ENCODE measurements at regions not wholly inside any gene's neighbourhood (a gene's known extent, or its start where the extent isn't known, plus 50 kb on each side); places are given as distances from the start of the nearest gene placed in this dataset.

DNA sequence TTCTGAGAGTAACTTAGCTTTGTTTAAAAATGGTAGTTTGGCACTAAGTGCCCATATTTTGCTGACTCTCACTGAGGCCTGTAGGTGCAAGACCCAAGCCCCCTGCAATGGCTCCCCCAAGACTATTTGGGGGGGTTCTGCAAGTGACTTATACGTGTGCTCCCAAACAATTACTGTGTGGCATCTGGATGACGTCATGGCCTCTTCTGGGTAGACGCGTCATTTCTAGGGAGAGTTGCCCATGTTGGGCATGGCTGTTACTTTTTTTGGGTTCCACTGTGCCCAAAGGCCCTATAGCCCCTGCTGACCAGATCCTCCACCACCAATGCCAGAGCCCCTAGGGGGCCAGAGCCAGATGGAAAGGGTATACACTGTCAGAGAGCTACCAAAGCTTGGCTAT, 110.3 kb upstream of the MYLIP start:
- TF ChIP-seq CEBPB (IDR thresholded peaks at IDR 0.05) (no peak), RAD21 (IDR thresholded peaks at IDR 0.05; ENCODE audit: low read depth) (no peak), TCF12 (IDR thresholded peaks at IDR 0.05; ENCODE audit: low read depth) (no peak), CREB1 (IDR thresholded peaks at IDR 0.05; ENCODE audit: low read depth) (no peak), NFIC (IDR thresholded peaks at IDR 0.05) (no peak), EGR1 (IDR thresholded peaks at IDR 0.05) (no peak), YY1 (IDR thresholded peaks at IDR 0.05; ENCODE audit: low read depth) (no peak), TAF1 (IDR thresholded peaks at IDR 0.05; ENCODE audit: low read depth) (no peak), FOXM1 (IDR thresholded peaks at IDR 0.05; ENCODE audit: borderline replicate concordance, low read depth) (no peak), ZBTB7A (IDR thresholded peaks at IDR 0.05; ENCODE audit: low read depth) (no peak), TEAD4 (IDR thresholded peaks at IDR 0.05) (no peak), EP300 (IDR thresholded peaks at IDR 0.05; ENCODE audit: borderline replicate concordance) (no peak)
- TF ChIP-seq, protein P1, sequence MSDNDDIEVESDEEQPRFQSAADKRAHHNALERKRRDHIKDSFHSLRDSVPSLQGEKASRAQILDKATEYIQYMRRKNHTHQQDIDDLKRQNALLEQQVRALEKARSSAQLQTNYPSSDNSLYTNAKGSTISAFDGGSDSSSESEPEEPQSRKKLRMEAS (IDR thresholded peaks at IDR 0.05), result no peak

DNA sequence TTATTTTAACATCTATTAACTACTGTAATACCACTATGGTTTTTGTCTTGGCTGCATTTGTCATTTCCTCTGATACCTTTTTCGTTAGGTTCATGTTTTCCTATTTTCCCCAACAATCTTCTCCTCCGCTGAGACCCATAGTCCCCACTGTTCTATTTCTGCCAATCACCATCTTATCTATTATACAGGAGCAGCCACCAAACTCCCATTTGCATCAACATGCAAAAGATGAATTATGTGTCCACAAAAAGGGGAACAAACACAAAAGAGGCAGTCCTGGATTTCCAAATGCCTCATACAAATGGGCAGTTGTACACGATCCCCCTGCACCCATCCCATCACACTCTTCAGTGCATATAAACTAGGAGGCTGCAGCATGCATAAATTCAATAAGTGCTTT, 121.7 kb upstream of the MYLIP start:
- no peak for TF ChIP-seq EGR1 (IDR thresholded peaks at IDR 0.05)
- no peak for TF ChIP-seq TEAD4 (IDR thresholded peaks at IDR 0.05)
- TF ChIP-seq, protein P1 (IDR thresholded peaks at IDR 0.05), result no peak
- no peak for TF ChIP-seq EP300 (IDR thresholded peaks at IDR 0.05; ENCODE audit: borderline replicate concordance)
- no peak for TF ChIP-seq TAF1 (IDR thresholded peaks at IDR 0.05; ENCODE audit: low read depth)
- TF ChIP-seq, protein P2, sequence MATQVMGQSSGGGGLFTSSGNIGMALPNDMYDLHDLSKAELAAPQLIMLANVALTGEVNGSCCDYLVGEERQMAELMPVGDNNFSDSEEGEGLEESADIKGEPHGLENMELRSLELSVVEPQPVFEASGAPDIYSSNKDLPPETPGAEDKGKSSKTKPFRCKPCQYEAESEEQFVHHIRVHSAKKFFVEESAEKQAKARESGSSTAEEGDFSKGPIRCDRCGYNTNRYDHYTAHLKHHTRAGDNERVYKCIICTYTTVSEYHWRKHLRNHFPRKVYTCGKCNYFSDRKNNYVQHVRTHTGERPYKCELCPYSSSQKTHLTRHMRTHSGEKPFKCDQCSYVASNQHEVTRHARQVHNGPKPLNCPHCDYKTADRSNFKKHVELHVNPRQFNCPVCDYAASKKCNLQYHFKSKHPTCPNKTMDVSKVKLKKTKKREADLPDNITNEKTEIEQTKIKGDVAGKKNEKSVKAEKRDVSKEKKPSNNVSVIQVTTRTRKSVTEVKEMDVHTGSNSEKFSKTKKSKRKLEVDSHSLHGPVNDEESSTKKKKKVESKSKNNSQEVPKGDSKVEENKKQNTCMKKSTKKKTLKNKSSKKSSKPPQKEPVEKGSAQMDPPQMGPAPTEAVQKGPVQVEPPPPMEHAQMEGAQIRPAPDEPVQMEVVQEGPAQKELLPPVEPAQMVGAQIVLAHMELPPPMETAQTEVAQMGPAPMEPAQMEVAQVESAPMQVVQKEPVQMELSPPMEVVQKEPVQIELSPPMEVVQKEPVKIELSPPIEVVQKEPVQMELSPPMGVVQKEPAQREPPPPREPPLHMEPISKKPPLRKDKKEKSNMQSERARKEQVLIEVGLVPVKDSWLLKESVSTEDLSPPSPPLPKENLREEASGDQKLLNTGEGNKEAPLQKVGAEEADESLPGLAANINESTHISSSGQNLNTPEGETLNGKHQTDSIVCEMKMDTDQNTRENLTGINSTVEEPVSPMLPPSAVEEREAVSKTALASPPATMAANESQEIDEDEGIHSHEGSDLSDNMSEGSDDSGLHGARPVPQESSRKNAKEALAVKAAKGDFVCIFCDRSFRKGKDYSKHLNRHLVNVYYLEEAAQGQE (IDR thresholded peaks at IDR 0.05; ENCODE audit: low read depth), result no peak
- no peak for TF ChIP-seq RAD21 (IDR thresholded peaks at IDR 0.05; ENCODE audit: low read depth)
- TF ChIP-seq CEBPB (IDR thresholded peaks at IDR 0.05), result no peak
- TF ChIP-seq YY1 (IDR thresholded peaks at IDR 0.05; ENCODE audit: low read depth), result no peak
- TF ChIP-seq, protein P3, sequence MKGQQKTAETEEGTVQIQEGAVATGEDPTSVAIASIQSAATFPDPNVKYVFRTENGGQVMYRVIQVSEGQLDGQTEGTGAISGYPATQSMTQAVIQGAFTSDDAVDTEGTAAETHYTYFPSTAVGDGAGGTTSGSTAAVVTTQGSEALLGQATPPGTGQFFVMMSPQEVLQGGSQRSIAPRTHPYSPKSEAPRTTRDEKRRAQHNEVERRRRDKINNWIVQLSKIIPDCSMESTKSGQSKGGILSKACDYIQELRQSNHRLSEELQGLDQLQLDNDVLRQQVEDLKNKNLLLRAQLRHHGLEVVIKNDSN (IDR thresholded peaks at IDR 0.05), result no peak
- TF ChIP-seq FOXM1 (IDR thresholded peaks at IDR 0.05; ENCODE audit: borderline replicate concordance, low read depth), result no peak

DNA sequence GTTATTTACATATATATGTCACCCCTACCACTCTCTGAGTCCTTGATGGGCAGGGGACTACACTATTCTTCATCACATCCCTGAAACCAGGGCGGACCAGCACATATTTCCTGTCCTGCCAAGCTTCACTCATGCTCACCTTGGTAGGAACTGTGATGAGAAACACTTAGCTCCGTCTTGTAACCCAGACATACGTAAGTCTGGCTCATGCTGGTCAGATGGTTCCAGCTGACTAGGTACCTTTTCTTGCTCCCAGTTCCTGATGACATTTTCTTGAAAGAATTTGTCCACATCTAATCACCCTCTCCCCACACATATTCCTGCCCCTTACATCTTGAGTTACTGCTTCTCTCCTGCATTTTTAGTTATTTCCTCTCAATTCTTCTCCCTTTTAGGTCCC, 122.2 kb upstream of the MYLIP start:
- TF ChIP-seq TEAD4 (IDR thresholded peaks at IDR 0.05) (no peak), NFIC (IDR thresholded peaks at IDR 0.05) (no peak)

DNA sequence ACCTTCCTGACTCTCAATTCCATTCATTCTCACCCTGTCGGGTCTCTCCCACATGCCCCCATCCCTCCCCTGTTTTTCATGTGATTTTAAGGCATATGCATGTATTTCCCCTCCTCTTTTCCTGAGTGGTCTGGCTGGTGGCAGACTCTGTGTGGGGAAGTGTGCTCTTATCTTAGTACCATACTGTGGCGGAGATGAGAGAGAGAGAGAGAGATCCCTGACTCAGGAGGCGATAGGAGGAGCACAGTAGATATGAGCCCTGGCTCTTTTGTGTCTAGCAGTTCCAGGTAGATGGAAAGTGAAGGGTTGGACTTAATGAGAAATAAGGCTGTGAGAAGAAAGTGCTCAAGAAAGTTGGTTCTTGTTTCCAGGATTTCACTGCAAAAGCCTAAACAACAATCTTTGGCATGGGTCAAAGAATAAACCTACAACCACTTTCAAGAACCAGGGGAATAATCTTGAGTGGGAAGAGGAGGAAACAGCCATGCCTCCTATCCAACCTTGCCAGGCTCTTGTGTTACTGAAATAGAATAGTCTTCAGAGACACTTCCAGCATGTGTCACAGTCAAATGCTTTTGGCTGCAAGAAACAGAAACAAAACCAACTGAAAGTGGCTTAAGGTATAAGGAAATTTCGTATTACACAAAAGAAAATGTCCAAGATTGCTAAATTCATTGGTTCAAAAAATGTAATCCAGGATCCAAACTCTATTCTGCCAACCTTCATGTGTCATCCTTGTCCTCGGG, 123.8 kb upstream of the MYLIP start:
- TF ChIP-seq, protein P2 (IDR thresholded peaks at IDR 0.05; ENCODE audit: low read depth), result no peak
- TF ChIP-seq, protein P1 (IDR thresholded peaks at IDR 0.05), result no peak
- TF ChIP-seq YY1 (IDR thresholded peaks at IDR 0.05; ENCODE audit: low read depth), result no peak

DNA sequence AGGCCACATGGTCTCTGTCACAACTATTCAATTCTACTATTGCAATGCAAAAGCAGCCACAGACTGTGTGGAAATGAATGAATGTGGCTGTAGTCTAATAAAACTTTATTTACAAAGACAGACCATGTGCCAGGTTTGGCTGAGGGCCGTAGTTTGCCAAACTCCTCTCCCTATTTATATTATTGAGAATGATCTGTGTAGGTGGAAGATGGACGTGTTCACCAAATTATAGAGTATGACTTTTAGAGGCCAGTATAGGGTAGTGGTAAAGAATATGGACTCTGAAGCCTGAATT, 125.7 kb upstream of the MYLIP start:
- TF ChIP-seq EGR1 (IDR thresholded peaks at IDR 0.05), result no peak
- TF ChIP-seq NFIC (IDR thresholded peaks at IDR 0.05), result no peak
- no peak for TF ChIP-seq EP300 (IDR thresholded peaks at IDR 0.05; ENCODE audit: borderline replicate concordance)
- no peak for TF ChIP-seq ZBTB7A (IDR thresholded peaks at IDR 0.05; ENCODE audit: low read depth)
- TF ChIP-seq RAD21 (IDR thresholded peaks at IDR 0.05; ENCODE audit: low read depth), result no peak
- TF ChIP-seq, protein P1 (IDR thresholded peaks at IDR 0.05), result no peak
- no peak for TF ChIP-seq CREB1 (IDR thresholded peaks at IDR 0.05; ENCODE audit: low read depth)
- TF ChIP-seq, protein P3 (IDR thresholded peaks at IDR 0.05), result no peak
- TF ChIP-seq CEBPB (IDR thresholded peaks at IDR 0.05), result no peak
- no peak for TF ChIP-seq TEAD4 (IDR thresholded peaks at IDR 0.05)
- TF ChIP-seq TCF12 (IDR thresholded peaks at IDR 0.05; ENCODE audit: low read depth), result no peak
- TF ChIP-seq TAF1 (IDR thresholded peaks at IDR 0.05; ENCODE audit: low read depth), result no peak
- no peak for TF ChIP-seq YY1 (IDR thresholded peaks at IDR 0.05; ENCODE audit: low read depth)
- TF ChIP-seq, protein P2 (IDR thresholded peaks at IDR 0.05; ENCODE audit: low read depth), result no peak
- TF ChIP-seq FOXM1 (IDR thresholded peaks at IDR 0.05; ENCODE audit: borderline replicate concordance, low read depth), result no peak
